GM19455 (cell line): ENCODE measurements at regions not wholly inside any gene's neighbourhood (a gene's known extent, or its start where the extent isn't known, plus 50 kb on each side); places are given as distances from the start of the nearest gene placed in this dataset.

Experiments
- ATAC-seq: cut with Tn5 transposase; IDR thresholded peaks from one replicate; pipeline ENCODE4 v1.9.1; 2021; ENCODE audit not compliant: unreplicated experiment

DNA sequence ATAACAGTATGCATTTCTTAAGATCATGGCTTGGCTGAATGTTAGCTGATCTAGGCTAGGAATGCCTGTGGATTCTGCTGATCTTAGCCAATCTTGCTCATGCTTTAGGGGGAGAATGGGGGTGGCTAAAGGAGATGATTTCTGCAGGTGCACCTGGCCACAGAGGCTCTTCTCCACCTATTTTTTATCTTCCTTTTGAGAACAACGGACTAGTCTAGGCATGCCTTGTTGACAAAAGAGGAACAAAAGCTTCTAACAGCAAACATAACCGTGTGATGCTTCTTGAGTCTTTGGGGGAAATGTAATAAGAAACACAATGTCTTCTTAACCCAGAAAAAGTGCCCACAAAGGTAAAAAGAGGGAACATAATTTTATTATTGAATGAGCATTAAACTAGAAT lies 743.5 kb downstream of the ARAP2 start:
- ATAC-seq = no peak

DNA sequence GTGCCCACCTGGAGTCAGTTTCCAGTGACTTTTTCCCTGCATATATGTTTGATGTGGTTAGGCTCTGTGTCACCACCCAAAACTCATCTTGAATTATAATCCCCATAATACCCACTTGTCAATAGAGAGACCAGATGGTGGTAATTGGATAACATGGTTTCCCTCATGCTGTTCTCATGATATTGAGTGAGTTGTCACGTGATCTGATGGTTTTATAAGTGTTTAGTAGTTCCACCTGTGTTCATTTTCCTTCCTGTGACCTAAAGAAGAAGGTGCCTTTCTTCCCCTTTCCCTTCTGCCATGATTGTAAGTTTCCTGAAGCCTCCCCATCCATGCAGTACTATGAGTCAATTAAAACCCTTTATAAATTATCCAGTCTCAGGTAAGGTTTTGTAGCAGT lies 740.9 kb downstream of the ARAP2 start:
- ATAC-seq = no peak

DNA sequence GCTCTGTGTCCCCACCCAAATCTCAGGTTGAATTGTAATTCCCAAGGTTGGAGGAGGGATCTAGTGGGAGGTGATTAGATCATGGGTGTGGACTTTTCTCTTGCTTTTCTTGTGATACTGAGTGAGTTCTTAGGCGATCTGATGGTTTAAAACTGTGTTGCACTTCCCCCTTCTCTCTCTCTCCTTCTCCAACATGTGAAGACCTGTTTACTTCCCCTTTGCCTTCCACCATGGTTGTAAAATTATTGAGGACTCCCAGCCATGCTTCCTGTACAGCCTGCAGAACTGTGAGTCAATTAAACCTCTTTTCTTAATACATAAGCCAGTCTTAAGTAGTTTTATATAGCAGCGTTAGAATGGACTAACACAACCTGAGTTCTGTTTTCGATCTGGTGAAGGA lies 738.2 kb downstream of the ARAP2 start:
- ATAC-seq = no peak

DNA sequence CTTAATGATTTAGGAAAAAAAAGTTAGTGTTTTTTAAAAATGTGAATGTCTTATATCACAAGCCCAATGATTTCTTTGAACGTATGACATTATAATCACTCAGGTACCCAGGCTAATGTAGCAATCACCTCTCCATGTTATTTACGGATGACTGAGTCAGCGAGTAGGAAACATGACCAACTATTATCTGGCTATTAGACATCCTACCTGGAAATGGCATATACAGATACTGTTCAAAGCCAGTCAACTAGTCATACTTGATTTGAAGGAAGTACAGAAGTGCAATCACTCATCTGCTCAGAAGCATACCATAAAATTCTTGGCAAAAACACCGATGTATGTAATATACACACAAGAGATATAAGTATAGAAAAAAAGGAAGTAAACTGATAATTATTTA lies 732.5 kb downstream of the ARAP2 start:
- ATAC-seq = no peak

DNA sequence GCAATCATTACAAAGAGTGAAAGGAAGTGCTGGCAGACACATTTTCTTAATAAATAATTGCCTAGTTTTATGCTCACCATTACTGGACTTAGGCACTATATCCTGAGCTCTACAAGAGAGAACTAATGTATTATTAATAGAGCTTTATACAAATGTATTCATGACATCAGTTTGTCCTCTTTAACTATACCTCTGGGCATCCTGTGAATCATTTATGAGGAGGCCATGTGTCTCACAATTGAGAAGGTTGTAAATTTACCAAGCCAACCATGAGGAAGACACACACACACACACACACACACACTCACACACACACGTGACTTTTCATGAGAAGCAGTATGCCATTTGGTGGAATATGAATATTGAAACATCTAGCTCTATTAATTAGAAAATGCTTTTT lies 728.2 kb downstream of the ARAP2 start:
- no peak for ATAC-seq

DNA sequence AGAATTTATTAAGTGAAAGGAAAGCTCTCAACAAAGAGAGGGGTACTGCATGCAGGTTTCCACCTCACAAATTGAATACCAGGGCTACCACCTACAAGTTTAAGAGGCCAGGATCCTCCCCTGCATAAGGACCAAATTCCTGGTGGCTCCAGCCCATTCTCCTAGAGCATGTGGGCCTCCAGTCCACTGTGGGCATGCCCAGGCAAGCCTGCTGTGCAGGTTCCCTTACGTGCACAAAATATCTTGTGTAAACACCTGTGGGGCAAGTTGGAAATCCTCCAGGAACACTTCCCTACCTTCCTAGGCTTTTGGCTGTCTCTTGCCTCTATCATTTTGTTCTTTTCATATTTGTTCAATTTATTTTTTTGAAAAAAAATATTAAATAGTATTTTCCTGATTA lies 724.3 kb downstream of the ARAP2 start:
- no peak for ATAC-seq

DNA sequence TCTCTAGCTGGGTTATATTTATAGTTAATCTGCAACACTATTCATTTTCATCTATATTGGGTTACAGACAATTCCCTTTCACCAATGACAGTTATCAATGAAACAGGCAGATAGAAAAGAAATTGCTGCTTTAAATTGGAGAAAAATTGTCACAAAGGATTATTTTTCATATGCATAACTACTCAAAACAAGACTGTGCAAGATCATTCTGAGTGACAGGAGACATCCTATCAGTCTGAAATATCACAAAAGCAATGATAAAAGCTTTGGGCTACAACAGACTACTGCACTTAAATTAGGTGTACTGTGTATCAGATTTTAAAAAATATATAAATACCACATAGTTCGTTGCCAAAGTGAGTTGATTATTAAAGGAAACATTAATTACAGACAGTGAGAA lies 722.6 kb downstream of the ARAP2 start:
- no peak for ATAC-seq

DNA sequence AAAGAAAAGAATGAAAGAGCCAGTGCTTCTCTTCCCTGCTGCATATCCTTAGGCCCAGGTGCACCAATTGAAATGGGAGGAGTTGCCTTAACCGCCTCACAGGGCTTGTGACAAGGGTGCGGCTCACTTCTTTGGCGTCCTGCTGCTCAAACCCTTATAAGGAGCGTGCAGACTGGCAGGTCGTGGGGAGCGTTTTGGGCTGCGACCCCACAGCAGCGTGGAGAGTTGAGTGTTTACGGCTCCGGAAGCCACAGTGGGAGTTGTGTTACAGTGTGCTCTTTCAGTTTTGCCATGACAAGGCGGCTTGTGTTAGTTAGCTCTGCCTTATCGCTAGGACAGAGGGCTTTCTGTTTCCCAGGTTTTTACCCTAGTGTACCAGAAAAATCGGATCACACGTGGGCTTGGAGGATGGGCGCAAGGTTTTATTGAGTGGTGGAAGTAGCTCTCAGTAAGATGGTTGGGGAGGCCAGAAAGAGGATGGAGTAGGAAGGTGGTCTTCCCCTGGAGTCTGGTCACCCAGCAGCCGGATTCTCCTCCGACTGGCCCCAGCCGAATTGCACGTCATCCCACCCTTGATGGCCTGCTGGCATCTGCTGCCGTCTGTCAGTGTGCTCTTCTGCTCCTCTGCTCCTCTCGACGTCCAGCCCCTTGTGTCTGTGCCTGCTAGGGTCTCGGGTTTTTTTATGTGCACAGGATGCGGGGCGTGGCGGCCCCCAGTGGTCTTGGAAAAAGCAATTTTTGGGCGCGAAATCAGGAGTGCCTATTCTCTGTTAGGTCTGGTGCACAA lies 718.9 kb downstream of the ARAP2 start:
- ATAC-seq = no peak

DNA sequence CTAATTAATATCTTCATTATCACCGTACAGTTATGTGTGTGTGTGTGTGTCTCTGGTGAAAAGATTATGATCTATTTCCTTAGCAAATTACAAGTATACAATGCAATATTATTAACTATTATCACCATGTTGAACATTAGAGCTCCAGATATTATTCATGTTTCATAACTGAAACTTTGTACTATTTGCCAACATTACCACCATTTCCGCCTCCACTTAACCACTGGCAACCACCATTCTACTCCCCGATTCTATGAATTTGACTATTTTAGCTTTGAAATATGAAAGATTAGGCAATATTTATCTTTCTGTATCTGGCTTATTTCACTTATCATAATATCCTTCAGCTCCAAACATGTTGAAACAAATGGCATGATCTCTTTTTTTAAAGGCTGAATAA lies 717.9 kb downstream of the ARAP2 start:
- no peak for ATAC-seq

DNA sequence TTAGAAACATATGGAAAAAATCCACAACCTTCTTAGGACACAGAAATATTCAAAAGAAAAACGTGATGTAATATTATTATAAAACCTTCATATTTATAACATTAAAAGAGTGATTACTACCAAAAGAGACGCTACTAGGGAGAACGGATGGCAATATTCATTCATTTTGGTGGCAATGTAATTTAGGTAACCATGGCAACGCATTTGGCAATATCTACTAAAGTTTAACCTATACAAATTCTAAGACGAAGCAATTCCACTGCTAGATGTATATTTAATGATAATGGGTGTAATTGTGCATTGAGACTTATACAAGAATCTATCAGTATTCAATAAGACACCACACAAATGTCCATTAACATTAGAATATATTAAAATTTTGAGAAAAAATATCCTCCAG lies 709.4 kb downstream of the ARAP2 start:
- ATAC-seq = no peak

DNA sequence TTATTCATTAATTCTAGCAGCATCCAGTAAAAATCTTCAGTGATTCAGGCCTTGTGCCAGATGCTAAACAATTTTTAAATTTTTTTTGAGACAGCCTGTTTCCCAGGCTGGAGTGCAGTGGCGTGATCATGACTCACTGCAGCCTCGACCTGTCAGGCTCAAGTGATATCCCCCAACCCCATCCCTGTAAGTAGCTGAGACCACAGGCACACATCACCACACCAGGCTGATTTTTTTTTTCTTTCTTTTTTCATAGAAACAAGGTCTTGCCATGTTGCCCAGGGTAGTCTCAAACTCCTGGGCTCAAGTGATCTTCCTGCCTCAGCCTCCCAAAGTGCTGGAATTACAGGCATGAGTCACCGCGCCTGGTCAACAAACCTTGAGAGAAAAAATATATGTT lies 705.5 kb downstream of the ARAP2 start:
- no peak for ATAC-seq

DNA sequence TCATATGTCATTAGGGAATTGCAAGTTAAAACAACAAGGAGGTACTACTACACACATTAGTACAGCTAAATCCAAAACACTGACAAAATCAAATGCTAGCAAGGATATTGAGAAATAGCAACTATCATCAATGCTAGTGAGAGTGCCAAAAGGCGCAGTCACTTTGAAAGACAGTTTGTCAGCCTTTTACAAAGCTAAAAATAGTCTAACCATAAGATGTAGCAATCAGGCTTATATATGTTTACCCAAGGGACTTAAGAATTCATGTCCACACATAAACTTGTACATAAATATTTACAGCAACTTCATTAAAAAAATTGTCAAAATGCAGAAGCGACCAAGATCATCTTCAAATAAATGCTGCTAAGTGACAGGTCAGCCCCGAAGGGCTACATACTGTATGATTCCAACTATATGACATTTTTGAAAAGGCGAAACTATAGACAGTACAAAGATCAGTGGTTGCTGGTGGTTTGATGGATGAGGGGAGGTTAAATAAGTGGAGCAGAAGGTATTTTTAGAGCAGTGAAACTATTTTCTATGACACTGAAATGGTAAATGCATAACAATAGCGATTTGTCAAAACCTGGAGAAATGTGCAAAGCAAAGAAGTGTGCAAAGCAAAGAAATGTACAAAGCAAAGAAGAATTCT lies 704.8 kb downstream of the ARAP2 start:
- no peak for ATAC-seq

DNA sequence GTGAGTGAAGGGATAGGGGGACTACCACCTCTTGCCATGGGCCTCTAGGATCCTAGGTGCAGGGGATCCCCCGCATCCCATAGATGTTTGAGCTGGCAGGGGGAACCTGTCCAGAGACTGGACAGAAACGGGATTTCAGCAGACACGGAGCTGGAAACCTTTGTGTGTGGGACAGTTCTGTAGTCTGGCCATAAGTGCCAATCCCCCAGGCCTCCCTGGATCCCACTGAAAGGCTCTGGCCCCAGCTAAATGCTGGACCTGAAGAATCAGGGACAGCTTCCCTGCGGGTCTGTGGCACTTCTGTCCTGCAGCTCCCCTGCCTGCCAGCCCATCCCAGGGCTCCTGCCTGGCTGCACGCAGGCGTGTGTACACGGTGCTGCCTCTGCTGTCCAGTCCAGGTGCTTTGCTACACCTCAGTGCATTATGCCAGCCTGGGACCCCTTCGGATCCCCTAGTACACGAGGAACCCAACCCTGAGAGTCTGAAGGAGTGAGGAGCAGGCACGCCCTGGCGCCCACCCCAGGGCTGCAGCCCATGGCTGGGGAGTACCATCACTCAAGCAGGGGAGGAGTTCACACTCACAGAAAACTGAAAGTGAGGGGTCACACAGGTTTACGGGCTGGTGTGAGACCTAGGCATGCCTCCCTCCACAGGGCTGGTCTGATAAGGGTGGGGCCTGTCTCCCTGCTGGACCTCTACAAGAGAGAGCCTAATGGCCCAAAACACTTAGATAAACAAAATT lies 703.0 kb downstream of the ARAP2 start:
- ATAC-seq = no peak

DNA sequence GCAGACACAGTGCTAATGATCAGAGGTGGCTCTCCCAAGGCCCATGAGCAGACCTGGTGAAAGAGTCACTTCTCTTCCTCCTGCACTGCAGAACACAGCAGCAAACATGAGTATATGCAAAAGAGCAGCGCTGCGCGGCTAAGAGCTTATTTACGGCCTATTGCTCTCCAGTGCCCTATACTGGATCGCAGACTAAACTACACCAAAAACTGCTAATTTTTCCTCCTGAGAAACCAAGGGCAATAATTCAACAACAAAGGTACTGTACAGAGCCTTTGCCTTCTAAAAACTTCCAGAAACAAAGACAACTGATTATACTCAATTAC lies 702.5 kb downstream of the ARAP2 start:
- ATAC-seq = no peak

DNA sequence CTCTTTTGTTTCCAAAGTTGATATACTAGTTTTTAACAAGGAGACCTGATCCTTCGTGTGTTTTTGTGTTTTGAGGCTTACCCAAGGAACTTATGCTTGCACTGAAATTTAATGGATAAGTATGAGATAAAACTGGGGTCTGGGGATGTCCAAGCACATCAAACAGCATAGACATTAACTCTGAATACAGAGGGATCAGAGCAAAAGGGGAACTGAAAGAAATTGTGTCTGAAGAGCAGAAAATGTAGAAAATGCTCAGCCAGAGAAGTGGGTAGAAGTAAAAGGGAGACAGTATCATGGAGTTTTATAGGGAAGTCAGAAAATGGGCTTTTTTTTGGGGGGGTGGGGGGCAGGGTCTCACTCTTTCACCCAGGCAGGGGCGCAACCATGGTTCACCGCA lies 695.4 kb downstream of the ARAP2 start:
- ATAC-seq = no peak

DNA sequence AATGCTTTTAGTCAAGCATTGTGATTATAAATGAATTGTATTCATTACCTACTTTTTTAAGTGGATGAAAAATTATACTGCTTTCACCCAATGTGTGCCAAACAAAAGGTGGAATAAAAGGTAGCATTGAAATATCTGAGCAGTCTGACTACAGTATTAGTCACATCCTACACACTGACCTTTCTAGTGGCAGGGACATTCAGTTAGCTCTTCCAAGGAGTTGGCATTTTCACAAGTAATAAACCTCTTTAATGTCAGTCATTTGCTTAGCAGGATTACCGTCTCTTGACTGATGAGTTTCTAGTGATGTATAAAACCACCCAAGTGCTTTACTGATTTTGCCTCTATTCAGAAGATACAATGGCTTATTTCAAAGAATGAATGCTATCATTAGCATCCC lies 687.9 kb downstream of the ARAP2 start:
- no peak for ATAC-seq

DNA sequence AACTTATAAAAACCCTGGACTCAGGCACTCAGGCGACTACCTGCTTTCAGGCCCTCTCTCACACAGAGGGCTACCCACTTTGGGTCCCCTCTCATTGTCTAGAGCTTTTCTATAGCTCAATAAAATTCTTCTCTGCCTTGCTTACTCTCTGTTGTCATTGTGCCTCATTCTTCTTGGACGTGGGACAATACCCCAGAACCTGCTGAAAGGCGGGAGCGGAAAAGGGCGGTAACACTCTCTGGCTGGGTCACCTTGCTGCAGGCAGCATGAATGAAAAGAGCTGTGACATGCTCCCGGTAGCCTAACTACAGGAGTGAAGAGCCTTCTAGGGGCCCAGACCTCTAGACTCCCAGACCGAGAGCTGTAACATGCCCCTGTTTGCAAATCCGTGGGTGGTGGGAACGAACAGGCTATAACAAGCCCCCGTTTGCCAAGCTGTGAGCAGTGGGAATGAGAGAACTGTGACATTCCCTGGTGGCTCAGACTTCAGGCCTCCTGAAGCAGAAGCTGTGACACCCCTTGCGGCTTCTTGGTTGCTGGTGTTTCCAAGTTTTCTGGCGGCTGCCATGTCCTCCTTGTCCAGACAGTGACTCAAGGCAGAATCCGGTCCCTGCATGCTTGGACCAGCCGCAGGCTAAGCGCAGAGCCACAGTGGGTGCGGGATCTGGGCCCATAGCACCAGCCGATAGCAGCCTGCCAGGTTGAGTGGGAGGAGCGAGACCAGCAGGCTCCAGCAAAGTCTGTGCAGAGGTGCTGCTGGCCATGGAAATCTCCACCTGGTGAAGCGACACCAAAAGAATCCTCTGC lies 684.6 kb downstream of the ARAP2 start:
- no peak for ATAC-seq

DNA sequence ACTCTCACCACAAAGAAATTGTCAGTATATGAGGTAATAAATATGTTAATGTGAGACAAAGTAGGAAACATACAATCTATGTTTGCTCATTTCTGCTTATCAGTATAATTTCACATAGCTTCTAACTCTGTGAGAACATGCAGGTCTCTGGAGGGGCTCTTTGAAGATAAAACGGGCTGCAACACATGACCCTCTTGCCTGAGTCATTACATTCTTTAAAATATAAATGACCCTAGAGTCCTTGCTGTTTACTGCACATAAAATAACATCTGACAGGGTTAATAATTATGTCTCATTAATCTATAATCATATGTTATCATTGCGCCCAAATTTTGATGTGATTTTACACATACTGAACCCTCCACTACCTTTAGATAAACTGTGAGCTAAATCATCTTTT lies 681.5 kb downstream of the ARAP2 start:
- no peak for ATAC-seq

DNA sequence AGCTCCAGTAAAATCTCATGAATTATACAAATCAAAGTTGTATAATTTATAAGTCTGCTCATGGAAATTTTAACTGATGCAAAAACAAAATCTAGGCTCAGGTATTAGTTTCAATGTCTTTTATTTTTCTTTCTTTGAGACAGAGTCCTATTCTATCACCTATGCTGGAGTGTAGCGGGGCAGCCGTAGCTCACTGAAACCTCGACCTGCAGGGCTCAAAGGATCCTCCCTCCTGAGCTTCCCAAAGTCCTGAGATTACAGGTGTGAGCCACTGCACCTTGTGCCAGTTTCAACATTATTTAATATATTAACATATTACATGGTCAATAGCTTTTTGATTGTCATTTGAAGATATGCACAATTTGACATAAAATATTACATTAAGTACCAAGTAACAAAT lies 678.7 kb downstream of the ARAP2 start:
- ATAC-seq = no peak

DNA sequence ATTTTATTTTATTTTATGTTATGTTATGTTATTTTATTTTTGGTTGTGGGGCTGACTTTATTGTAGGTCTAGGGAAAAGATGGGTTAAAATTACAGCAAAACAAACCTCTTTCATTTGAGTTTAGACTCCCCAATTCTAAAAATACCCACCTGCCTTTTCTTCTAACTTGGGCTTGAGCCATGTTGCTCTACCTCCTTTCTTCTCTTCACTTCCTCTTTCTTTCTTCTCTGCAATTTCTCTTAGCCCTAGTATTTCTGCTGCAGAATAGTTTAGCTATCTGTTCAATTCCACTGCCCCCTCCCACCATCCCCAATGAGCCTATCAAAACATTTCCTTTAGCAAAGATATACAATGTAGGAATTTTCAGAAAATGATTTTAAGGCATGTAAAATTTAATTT lies 653.3 kb downstream of the ARAP2 start:
- ATAC-seq = no peak

DNA sequence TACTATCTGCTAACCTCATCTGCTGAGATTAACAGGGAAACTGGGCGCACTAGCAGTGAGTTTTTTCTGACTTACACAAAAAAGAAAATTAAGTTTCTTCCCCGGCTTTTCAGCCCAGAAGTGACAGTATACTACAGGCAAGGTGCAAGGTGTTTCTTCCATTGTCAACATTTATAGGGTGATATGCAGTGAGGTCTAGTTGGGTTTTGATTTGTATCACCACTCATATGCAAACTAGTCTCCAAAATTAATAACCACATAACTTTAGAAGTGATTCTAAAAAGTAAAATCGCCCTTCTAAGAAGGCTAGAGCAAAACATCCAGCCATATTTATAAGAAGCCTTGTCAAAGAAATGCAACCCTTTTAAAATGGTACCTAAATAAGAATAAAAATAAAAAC lies 640.1 kb downstream of the ARAP2 start:
- no peak for ATAC-seq

DNA sequence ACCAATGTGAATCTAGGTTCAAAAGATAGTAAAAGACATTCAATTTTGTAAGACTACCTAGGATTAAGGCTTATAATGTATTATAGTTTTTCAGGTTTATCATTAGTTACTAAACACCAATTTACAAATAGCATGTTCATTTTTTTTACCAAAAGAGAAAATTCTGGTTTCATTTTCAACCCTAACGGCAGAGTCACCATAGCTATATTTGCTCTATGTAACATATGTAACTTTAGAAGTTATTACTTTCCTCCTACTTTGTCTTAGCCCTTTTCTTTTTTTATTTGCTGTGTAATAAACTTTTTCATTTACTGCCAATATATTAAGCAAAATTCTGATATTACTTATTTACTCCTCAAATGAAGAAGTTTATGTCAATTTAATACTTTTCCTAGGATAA lies 639.6 kb downstream of the ARAP2 start:
- no peak for ATAC-seq
